Anterior cingulate cortex (tissue), 58 donors: ENCODE measurements at regions not wholly inside any gene's neighbourhood (a gene's known extent, or its start where the extent isn't known, plus 50 kb on each side); places are given as distances from the start of the nearest gene placed in this dataset.
"Not testable (repeated sequence)": the region's sequence is repeated elsewhere in the genome, so short reads cannot be mapped to it uniquely, and the experiment has no call there.

Experiments
- DNase-seq, 58 donors: peaks; one replicate each; lab custom pipeline; 2025; lab: John Stamatoyannopoulos, UW

DNA sequence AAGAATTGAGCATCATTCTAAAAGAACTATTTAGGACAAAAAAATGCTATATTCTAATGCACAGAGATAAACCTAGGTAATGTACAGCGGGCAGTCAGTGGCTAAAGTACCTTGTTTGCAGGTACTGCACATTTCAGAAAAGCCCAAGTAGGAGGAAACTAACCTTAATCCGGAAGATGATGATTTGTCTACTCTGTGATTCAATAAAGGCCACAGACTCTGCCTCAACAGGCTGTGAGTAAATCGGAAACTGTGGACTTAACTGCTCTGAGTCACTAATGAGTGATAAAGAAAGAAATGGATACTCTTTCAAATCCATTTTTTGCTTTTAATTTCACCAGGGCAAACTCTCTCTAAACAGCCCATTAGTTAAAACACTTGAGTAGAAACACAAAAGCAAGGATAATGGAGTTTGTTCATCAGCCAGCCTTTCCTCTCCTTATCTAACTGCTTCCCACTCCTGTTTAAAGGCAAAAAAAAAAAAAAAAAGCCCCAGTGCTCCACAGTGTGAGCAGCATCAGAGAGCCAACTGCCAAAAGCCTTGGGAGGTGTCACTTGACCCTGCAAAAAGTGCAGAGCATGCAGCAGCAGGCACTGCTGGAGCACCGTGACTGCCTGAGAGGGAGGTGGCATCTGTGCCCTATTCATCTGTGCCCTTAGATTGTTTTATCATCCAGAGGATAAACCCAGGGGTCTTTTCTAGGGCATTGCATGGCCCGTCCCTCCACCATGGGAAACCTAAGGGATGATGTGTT is 187.7 kb downstream of the SATB1 start:
- no peak for DNase-seq

GRCh38 chr3:18236726-18237125 is 188.4 kb downstream of the SATB1 start:
- no peak for DNase-seq

- no peak for DNase-seq
Measured at GRCh38 chr3:18234717-18235335, 190.3 kb downstream of the SATB1 start.

GRCh38 chr3:18233987-18234716 is 191.0 kb downstream of the SATB1 start:
- no peak for DNase-seq

- DNase-seq = no peak
Measured at GRCh38 chr3:18232317-18232716, 192.8 kb downstream of the SATB1 start.

DNA sequence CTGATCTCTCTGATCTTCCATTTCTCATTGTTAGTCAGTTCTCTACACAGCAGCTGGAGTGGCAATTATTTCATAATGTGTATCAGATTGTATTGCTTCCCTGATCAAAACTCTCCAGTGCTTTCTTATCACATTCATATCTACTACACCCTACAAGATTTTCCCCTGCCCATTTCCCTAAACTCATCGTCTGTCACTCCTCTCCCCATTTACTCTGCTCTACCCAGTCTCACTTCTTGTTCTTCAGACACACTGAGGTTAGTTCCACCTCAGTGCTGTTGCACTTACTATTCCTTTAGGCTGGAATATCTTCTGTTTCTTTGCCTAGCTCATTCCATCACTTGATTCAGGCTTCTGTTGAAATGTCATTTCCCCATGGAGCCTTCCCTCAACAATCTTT is 197.1 kb downstream of the SATB1 start:
- no peak for DNase-seq

GRCh38 chr3:18225709-18226108 is 199.4 kb downstream of the SATB1 start:
- no peak for DNase-seq

- no peak for DNase-seq
Measured at GRCh38 chr3:18224426-18224825, 200.7 kb downstream of the SATB1 start.

DNA sequence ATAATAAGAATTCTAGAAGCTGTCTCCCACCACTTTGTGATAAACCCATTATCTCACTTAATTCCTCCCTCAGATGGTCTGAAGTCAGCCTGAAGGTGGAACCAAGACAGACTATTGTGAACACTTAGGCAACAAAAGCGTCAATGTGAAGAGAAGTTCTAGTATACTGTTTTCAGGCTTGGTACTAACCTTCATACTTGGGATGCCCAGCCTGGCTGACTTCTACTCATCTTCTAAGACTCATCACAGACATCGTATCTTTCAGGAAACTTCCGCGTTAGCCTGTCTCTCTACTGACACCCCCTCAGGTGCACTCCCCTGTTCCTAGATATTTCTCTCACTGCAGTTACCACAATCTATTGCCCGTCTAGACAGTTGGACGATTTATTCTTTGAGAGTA is 201.2 kb downstream of the SATB1 start:
- DNase-seq = no peak

DNA sequence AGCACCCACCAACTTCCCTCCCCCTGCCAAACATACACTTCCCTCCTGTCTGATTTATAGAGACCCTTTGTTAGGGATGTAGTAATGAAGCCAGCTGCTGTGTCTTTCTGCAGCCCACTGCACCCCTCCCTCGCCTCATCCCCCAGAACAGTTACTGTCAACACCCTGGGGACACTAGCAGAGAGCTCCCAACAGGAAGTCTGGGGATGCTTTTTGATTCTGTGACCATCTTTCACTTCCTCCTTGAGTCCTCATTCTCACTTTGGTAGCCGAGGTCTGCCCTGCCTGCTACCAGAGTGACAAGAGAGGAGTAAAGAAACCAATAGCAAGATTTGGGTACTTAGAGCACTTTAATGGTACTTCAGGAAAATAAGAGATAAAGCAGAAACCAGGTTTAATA is 201.6 kb downstream of the SATB1 start:
- peak in 16 of 58 donors; percentile 2 to 45 (median 14) for DNase-seq

DNA sequence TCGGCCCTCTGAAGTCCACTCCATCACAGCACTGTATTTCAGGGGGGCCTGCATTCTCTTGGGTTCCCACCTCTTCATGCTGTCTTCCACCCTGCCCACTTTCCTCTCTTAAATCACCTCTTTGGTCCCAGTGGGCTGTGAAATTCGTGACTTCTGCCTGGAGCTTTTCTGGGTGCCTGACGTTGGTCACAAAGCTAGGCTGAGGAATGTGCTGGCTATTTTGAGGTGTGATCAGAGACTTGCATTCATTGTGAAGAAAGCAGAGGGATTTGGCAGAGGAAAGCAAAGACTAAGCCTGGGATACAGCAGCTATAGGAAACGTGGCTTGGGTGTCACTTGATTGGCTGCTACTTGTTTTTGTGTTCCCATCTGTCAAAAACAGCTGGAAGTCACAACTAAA is 202.5 kb downstream of the SATB1 start:
- peak in 7 of 58 donors; percentile 5 to 23 (median 11) for DNase-seq

GRCh38 chr3:18217507-18218174 is 207.5 kb downstream of the SATB1 start:
- DNase-seq = no peak

DNA sequence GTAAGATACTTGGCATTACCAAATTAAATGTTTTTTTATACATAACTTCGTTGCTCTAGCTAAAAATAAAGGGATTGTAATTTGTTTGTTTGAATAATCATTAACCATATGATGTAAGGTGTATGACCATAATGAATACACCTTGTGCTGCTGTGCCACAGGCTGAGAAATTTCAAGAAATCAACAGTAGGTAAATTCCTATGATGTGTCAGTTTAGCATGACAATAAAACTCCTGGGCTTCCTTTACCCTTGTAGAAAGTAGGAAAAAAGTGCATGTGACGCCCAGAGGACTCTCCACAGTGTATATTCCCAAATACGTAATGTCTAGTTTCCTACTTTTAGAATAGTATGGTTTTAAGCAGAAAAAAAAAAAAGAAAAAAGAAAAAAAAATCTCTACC is 208.1 kb downstream of the SATB1 start:
- DNase-seq = no peak

- DNase-seq = no peak
Measured at GRCh38 chr3:18215639-18216038, 209.5 kb downstream of the SATB1 start.

DNA sequence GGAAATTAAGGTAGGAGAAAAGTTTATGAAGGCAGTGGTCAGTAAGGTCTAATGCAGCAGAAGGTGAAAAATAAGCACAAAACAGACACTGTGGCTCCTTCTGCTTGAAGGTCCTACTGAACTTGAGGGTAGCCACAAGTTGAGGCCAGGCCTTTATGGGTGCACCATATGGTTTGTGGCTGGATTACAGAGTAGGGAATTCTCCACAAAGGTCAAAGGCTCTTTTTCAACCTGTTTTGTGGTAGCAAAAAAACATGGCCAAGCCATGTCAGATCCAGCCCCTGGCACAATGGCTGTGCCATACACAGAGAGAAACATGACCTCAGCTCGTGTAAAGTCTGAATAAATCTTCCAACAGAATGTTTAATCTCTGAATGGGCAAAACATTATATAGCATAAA is 214.0 kb downstream of the SATB1 start:
- no peak for DNase-seq

DNA sequence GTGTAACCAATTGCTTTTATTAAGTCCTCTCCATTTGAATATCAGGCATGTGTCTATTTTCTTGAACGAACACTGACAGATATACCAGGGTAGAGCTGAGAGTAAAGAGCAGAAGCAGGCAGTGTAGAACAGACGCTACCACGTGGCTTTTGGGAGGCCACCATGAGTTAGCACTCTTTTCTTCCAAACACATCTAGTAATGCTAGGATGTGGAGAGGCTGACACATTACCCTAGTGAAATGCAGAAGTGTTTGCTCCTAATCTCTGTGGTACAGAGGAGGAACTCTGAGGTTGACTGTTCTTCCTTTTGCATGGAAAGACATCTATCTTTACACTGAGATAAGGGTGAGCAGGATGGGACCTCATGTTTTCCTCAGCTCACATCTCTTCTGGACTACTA is 216.3 kb downstream of the SATB1 start:
- peak in 5 of 58 donors; percentile 0 to 39 (median 1) for DNase-seq

- no peak for DNase-seq
Measured at GRCh38 chr3:18208091-18208490, 217.0 kb downstream of the SATB1 start.

GRCh38 chr3:18207226-18207625 is 217.9 kb downstream of the SATB1 start:
- DNase-seq = no peak

GRCh38 chr3:18205701-18206100 is 219.4 kb downstream of the SATB1 start:
- not testable (repeated sequence) for DNase-seq

GRCh38 chr3:18201315-18201714 is 223.8 kb downstream of the SATB1 start:
- no peak for DNase-seq

DNA sequence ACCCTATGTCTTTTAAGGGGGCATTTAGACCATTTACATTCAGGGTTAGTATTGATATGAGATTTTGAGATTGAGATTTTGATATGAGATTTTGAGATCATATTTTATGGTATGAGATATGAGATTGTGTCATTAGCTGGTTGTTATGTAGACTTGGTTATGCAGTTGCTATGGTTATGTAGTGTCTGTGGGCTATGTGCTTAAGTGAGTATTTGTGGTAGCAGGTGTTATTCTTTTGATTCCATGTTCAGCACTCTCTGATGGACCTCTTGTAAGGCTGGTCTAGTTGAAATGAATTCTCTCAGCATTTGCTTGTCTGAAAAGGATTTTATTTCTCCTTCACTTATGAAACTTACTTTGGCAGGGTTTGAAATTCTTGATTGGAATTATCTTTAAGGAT is 225.4 kb downstream of the SATB1 start:
- no peak for DNase-seq
